HCT116 (cell line): ENCODE measurements at regions not wholly inside any gene's neighbourhood (a gene's known extent, or its start where the extent isn't known, plus 50 kb on each side); places are given as distances from the start of the nearest gene placed in this dataset.
A peak's percentile ranks its signal among the peaks of the same experiment; 100 is the strongest.
"Not testable (repeated sequence)": the region's sequence is repeated elsewhere in the genome, so short reads cannot be mapped to it uniquely, and the experiment has no call there.

Experiments used
- ATAC-seq: fragments of 200-7000 bp; cut with Tn5 transposase; 2 replicates; pipeline ENCODE4 v1.9.1; 2020; ENCODE audit warnings: mild to moderate bottlenecking, moderate library complexity
- BruUV-seq: library from RNA; stranded (reverse); fragments of 400-500 nt; replicated peaks from 2 replicates; lab custom pipeline; 2021; lab: Mats Ljungman, UMichigan
- CTCF ChIA-PET: fragments of 300-600 bp; sonication (Branson Sonifier 250); formaldehyde crosslinking; loops from one replicate; lab custom pipeline; 2021; ENCODE audit warnings: antibody characterized with exemption; lab: Charles Lee
- POLR2A ChIA-PET: fragments of 300-600, 350-600 bp; sonication (Branson Sonifier 250); formaldehyde crosslinking; loops from one replicate; lab custom pipeline; 2021; ENCODE audit warnings: antibody characterized with exemption; lab: Charles Lee
- RAD21 ChIA-PET, 2 experiments: fragments of 300-600 bp; sonication (Branson Sonifier 250); formaldehyde crosslinking; loops; one replicate each; lab custom pipeline; 2023; ENCODE audit warnings: low total read pairs in 2 of 2; ENCODE audit not compliant: uncharacterized antibody in 2 of 2, unreplicated experiment in 2 of 2, low non-redundant PET in 1 of 2; lab: Charles Lee
- DNase-seq: peaks from one replicate; pipeline ENCODE4 v3.0.0-alpha.2; 2010; ENCODE audit warnings: low read depth, low spot score
- H2AFZ ChIP-seq: fragments of 200-600 bp; shearing (Covaris generic), sonication (generic); 2 replicates; pipeline ENCODE4 v1.6.1; 2017; ENCODE audit warnings: low read depth, mixed run types, mixed read lengths, antibody characterized with exemption, low read length; ENCODE audit not compliant: poor library complexity, severe bottlenecking
- H3K27ac ChIP-seq: 2 replicates; pipeline ENCODE4 v1.5.1; 2012; ENCODE audit warnings: low read depth, low read length
- H3K27me3 ChIP-seq: fragments of 200-600 bp; sonication (generic); 2 replicates; pipeline ENCODE4 v1.6.1; 2016; ENCODE audit warnings: mixed run types, low read length, mixed read lengths; ENCODE audit not compliant: insufficient read depth
- H3K36me3 ChIP-seq, 2 experiments: fragments of 200-500 bp in 1 of 2; fragments of 200-600 bp in 1 of 2; sonication (Bioruptor generic) in 1 of 2; sonication (generic) in 1 of 2; 2 replicates each; pipeline versions ENCODE4 v1.5.1 to v1.6.1; 2014 to 2016; ENCODE audit warnings: low read length in 2 of 2, inconsistent platforms in 1 of 2, mixed read lengths in 1 of 2, mixed run types in 1 of 2; ENCODE audit not compliant: insufficient read depth in 2 of 2, control insufficient read depth in 1 of 2
- H3K4me1 ChIP-seq, 2 experiments: fragments of 200-600 bp in 1 of 2; sonication (generic) in 1 of 2; 2 replicates each; pipeline versions ENCODE4 v1.5.1 to v1.6.1; 2012 to 2017; ENCODE audit warnings: low read length in 2 of 2, inconsistent platforms in 1 of 2, mild to moderate bottlenecking in 1 of 2, mixed read lengths in 1 of 2, mixed run types in 1 of 2, moderate library complexity in 1 of 2; ENCODE audit not compliant: insufficient read depth in 2 of 2, control insufficient read depth in 1 of 2
- H3K4me2 ChIP-seq: fragments of 200-600 bp; sonication (generic); 2 replicates; pipeline ENCODE4 v1.6.1; 2017; ENCODE audit warnings: mixed run types, low read length, mixed read lengths
- H3K4me3 ChIP-seq, 2 experiments: fragments of 200-600 bp in 1 of 2; sonication (generic) in 1 of 2; replicated peaks in 1 of 2; 2 replicates each; pipeline ENCODE4 v1.5.1; 2011 to 2016; ENCODE audit warnings: low read length in 2 of 2, control low read depth in 1 of 2, low read depth in 1 of 2, mild to moderate bottlenecking in 1 of 2, mixed read lengths in 1 of 2, mixed run types in 1 of 2
- H3K79me2 ChIP-seq: fragments of 200-600 bp; sonication (generic); 2 replicates; pipeline ENCODE4 v1.6.1; 2017; ENCODE audit warnings: mild to moderate bottlenecking, mixed run types, low read length, moderate library complexity, mixed read lengths; ENCODE audit not compliant: insufficient read depth
- H3K9ac ChIP-seq: fragments of 200-600 bp; sonication (generic); 2 replicates; pipeline ENCODE4 v1.6.1; 2016; ENCODE audit warnings: low read length, mixed read lengths
- H3K9me2 ChIP-seq: fragments of 200-600 bp; sonication (generic), shearing (Covaris generic); 2 replicates; pipeline ENCODE4 v1.6.1; 2017; ENCODE audit warnings: mixed run types, mild to moderate bottlenecking, moderate library complexity; ENCODE audit not compliant: insufficient read depth
- H3K9me3 ChIP-seq, 2 experiments: fragments of 200-500 bp in 1 of 2; fragments of 200-600 bp in 1 of 2; sonication (Bioruptor generic) in 1 of 2; sonication (generic) in 1 of 2; 2 replicates each; pipeline ENCODE4 v1.6.1; 2014 to 2017; ENCODE audit warnings: low read length in 2 of 2, mixed read lengths in 2 of 2, inconsistent platforms in 1 of 2, low read depth in 1 of 2, mild to moderate bottlenecking in 1 of 2, mixed run types in 1 of 2, moderate library complexity in 1 of 2; ENCODE audit not compliant: control insufficient read depth in 1 of 2, insufficient read depth in 1 of 2
- H4K20me1 ChIP-seq: fragments of 200-600 bp; sonication (generic), shearing (Covaris generic); 2 replicates; pipeline ENCODE4 v1.6.1; 2017; ENCODE audit warnings: mixed run types, mild to moderate bottlenecking, moderate library complexity; ENCODE audit not compliant: insufficient read depth
- intact Hi-C: fragments of 100-400 bp; cut with micrococcal nuclease; formaldehyde crosslinking; loops from 2 replicates; pipeline ENCODE4 v1.10.0; 2022

GRCh38 chr9:62798884-62799850 is 1609.3 kb downstream of the SPATA31A7 start:
- H4K20me1 ChIP-seq, H3K9me3 ChIP-seq, H3K4me1 ChIP-seq, H2AFZ ChIP-seq, H3K4me2 ChIP-seq, intact Hi-C loops, H3K79me2 ChIP-seq, H3K9ac ChIP-seq, DNase-seq, H3K27me3 ChIP-seq, CTCF ChIA-PET, POLR2A ChIA-PET, RAD21 ChIA-PET, ATAC-seq, H3K4me3 ChIP-seq, H3K9me2 ChIP-seq, H3K27ac ChIP-seq, H3K36me3 ChIP-seq: not testable (repeated sequence)
- BruUV-seq, result TSS peak; percentile 40

DNA sequence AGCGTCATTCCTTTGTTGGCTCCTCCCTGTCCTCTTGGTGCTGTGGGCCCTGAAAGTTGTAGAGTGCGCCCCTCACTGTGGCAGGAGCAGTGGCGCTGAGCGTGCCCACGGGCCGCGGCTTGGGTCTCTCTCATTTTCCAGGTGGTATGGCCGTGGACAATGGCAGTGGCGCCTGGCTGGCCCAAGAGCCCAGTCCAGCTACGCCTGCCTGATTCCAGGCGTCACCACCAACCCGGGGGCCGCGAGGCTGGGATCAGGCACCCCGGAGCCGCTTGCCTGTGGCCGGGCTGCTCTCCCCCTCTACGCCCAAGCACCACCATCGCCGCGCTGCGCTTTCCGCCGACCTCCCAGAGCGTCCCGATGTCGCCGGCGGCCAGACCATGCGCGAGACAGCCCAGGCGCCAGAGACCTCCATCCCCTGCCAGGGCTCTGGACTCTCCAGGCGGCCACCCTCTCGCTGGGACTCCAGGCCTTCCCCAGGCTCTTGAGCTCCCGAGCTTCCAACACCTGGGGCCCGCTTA is 1610.1 kb downstream of the SPATA31A7 start:
- ATAC-seq, intact Hi-C loops, H3K4me3 ChIP-seq, DNase-seq, H3K4me2 ChIP-seq, POLR2A ChIA-PET, H3K9me3 ChIP-seq, H2AFZ ChIP-seq, H3K9ac ChIP-seq, H3K4me1 ChIP-seq, BruUV-seq, H3K9me2 ChIP-seq, H3K27ac ChIP-seq, H4K20me1 ChIP-seq, H3K27me3 ChIP-seq, RAD21 ChIA-PET, H3K36me3 ChIP-seq, CTCF ChIA-PET, H3K79me2 ChIP-seq: not testable (repeated sequence)

DNA sequence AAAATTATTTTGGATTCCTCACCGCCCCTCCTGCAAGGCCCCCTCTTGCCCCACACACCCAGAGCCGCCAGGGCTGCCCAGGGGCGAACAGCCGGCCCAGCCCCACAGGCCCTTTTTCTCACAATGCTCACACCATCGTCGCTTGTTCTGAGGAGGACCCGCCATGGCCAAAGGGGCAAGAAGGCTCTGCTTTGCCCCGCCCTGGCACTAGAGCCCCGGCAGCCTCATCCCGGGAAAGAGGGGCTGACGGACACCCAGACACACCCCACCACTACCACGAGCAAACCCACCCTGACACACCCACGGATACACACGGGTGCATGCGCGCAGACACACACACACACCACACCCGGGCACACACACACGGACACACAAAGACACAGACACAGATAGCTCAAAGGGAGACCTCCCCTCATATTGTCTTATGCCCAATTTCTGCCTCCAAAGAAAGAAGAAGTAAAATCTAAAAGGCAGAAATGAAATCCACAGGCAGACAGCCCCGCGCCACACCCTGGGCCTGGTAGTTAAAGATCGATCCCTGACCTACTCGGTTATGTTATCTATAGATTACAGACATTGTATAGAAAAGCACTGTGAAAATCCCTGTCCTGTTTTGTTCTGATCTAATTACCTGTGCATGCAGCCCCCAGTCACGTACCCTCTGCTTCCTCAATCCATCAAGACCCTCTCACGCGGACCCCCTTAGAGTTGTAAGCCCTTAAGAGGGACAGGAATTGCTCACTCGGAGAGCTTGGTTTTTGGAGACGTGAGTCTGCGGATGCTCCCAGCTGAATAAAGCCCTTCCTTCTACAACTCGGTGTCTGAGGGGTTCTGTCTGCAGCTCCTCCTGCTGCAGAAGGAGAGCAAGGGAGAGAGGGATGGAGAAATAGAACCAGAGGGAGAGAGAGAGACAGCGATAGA is 1610.9 kb downstream of the SPATA31A7 start:
- intact Hi-C loops, ATAC-seq, RAD21 ChIA-PET, H3K27ac ChIP-seq, H3K9ac ChIP-seq, POLR2A ChIA-PET, H3K4me1 ChIP-seq, H3K79me2 ChIP-seq, H3K36me3 ChIP-seq, H3K4me2 ChIP-seq, CTCF ChIA-PET, H3K9me3 ChIP-seq, H3K4me3 ChIP-seq, H3K9me2 ChIP-seq, BruUV-seq, H4K20me1 ChIP-seq, H3K27me3 ChIP-seq, H2AFZ ChIP-seq, DNase-seq: not testable (repeated sequence)

DNA sequence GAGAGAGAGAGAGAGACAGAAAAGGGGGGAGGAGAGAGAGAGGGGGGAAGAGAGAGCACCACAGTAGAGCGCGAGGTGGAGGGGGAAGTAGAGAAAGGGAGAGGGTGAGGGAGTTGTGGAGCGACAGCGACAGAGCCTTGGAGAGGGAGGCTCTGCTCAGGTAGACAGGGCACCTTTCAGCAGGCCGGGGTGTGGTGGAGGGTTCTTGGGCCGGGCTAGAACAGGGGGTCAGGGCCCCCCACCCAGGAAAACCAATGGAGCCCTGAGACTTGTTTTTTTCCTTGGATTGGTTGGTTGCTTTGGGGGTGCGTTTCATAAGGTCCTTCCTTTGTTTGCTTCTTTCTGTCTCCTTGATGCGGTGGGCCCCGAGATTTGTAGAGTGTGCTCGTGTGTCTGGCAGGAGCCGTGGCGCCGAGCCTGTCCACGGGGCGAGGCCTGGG is 1611.6 kb downstream of the SPATA31A7 start:
- RAD21 ChIA-PET, POLR2A ChIA-PET, H3K79me2 ChIP-seq, intact Hi-C loops, H3K9me3 ChIP-seq, DNase-seq, H3K27ac ChIP-seq, H3K9me2 ChIP-seq, H2AFZ ChIP-seq, H3K36me3 ChIP-seq, H3K4me1 ChIP-seq, CTCF ChIA-PET, H3K27me3 ChIP-seq, H4K20me1 ChIP-seq, ATAC-seq: not testable (repeated sequence)
- H3K9ac ChIP-seq, result peak overlapping the region; percentile 61; the same call in 1 of the 2 replicates
- peak overlapping the region in 1 of 2 experiments; percentile 59; a peak in 2 of 4 replicates for H3K4me3 ChIP-seq
- BruUV-seq, result TSS peak; percentile 70
- peak overlapping the region; percentile 53 for H3K4me2 ChIP-seq
